GM18858 (cell line): ENCODE measurements at regions not wholly inside any gene's neighbourhood (a gene's known extent, or its start where the extent isn't known, plus 50 kb on each side); places are given as distances from the start of the nearest gene placed in this dataset.

Source experiments
- ATAC-seq: cut with Tn5 transposase; IDR thresholded peaks from one replicate; pipeline ENCODE4 v1.9.1; 2021; ENCODE audit not compliant: unreplicated experiment

DNA sequence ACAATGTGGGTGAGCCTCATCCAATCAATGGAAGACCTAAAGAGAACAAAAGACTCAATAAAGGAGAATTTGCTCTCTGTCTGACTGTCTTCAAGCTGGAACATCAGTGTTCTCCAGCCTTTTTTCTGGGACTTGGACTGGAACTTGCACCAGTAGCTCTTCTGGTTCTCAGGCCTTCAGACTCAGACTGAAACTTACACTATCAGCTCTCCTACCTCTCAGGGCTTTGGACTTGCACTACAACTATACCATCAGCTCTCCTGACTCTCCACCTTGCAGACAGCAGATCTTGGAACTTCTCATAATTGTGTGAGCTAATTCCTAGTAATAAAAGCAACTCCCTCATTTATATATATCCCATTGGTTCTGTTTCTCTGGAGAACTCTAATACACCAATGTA lies 185.9 kb downstream of the SMIM20 start:
- ATAC-seq: no peak

DNA sequence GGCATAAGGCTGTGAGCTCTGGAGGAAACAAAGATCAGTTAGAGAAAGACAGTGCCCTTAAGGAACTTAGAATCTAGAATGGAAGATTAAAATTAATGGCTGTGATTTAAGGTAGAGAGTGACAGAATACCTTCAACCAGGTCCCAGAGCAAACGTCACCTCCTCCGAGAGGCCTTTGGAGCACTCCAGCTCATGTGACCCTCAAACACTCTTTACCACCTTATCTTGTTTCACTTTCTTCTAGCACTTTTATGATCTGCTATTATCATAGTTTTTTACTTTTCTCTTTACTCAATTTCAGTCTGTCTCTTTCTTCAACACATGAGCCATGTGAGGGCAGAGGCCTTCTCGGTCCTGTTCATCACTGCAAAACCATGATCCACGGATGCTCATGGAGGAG lies 187.0 kb downstream of the SMIM20 start:
- no peak for ATAC-seq

DNA sequence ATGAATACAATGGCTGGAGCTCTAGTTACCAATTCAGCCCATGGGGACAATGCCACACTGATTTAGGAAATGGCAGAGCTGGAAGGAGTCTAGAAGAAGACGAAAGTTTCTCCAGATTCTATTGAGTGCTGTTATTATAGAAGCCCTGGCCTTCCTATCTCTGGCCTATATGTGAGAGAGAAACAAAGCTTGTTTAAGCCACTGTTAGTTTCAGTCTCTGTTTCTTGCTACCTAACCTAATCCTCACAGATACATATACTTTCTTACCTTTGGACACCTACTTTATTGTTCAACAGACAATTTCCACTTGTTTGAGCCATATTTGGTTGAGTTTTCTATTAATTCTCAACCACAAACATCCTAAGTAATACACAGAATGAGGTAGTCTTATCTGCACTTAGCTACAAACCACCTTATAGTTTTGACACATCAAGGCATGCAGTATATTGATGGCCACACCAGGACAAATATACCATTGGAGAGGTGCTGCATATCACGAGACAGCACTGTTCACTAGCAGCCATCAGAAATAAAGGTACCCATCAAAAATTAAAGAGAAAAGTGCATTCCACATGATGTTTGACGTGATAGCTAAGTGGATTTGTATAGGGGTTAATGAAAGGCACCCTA lies 190.2 kb downstream of the SMIM20 start:
- ATAC-seq: peak; percentile 69

GRCh38 chr4:26105337-26105736 lies 191.3 kb downstream of the SMIM20 start:
- no peak for ATAC-seq

DNA sequence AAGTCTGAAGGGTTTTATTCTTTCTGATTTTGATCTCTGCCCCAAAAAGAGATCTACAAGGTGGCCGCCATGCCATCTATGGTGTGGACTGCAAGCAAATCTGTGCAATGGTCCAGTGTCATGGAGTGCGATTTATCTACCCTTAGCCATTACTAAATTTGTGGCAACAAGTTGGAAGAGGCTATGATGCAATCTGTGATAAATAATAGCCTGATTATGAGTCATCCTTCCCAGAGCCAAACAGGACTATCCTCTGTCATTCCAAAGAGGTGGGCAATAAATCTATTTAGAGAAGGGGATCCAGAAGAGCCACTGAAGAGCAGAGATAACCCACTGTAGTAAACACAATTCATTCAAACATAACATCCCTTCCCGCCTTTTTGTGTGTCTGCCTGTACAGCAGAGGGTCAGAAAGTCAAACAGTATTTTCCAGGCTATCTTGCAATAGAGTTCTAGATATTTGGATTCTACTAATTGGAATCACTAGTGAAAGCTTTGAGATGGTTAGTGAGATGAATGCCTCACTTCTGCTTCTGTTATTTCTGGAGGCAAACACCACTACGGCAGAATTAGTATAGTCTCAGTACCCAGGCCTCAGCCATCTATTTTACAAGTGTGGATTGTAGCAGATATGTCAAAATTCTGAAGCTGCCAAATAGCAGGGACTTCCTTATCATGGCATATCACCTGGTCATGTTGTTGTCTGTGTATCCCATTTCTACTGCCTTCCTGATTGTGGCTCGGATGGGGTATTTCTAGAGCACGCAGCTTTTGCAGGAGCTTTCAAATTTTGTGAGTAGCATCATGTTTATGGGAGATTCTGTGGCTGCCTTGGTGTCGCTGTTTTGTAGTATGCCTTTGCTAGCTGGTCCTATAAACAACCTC lies 192.0 kb downstream of the SMIM20 start:
- ATAC-seq: no peak

DNA sequence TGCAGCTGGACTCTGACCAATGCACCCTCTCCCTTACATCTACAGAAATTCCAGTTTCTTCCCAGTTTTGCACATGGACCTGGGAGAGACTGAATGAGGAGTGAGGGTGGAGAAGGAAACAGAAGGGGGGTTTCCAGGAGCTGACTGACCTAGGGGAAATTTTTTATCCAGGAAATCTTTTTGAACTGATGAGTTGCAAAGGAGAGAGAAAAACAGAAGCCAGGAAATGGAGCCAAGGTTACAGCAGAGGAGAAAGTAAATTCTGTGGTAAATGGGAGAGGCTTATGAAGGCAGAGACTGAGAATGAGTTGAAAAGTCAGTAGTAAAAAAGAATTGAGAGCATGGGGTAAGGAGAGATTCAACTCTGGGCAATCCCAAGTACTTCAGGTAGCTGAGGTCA lies 192.8 kb downstream of the SMIM20 start:
- no peak for ATAC-seq

DNA sequence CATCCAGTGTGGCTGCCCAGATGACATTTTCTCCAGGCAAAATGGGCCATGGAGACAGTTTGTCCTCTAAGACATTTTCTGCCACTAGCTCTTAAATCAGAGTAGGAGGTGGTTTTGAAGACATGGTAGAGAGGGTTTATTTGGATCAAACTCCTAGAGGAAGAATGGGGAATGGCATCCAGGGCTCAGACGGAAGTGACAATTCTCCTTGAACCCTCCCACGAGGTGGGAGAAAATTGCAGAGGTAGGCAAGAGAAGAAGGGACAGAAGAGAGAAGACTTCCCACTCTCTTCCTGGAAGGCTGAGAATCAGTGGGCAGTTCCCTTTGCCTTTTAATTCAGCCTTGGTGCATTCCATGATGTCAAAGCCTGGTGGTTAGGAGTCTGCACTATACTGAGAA lies 194.0 kb downstream of the SMIM20 start:
- ATAC-seq: no peak

GRCh38 chr4:26110493-26110892 lies 196.5 kb downstream of the SMIM20 start:
- no peak for ATAC-seq

GRCh38 chr4:26113339-26113940 lies 199.4 kb downstream of the SMIM20 start:
- no peak for ATAC-seq

DNA sequence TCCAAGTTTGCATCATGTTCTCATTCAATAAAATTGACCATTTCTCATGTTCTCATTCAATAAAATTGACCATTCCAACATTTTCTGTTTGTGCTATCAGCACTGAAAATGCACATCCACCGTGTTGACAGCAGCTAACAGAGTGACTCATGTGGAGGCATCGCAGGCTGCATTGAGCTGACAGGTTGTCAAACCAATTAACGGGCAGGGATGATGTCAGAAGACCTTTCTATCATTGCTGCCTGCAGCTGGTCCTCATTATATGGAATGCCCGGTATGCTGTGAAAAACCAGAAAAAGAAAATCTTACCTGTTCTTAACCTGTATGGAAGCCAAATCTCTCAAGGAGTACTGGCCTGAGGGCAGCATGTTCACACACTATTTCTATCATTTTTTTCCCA lies 202.0 kb downstream of the SMIM20 start:
- ATAC-seq: no peak

DNA sequence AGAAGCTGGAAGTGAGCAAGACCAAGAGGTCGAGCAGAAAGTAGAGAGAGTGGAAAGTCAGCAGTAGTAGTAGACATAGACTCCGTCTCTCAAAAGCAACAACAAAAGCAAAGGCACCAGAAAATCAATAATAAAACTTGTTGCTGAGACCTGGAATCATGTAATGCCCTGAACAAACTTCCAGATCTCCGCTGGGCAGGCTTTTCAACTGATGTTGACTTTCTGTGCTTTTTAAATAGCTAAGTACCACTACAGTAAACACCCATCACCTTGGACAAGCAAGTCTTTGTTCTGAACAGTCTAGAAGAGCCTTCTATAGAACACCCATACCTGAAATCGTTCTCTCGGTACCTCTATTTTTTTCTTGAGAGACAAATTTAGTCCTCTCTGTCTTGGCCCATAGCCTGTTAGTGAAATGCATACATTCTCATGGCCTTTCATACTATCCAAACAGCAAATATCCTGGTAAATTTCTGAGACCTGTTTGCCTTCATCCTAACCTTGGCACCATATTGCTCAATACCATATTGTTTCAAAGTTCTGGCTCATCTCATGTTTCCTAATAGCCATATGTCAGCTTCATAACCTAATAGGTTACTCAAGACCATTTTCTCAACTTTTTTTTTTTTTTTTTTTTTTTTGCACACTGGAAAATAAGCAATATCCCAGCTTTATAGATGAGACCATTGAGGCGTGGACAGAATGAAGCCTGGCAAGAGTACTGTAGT lies 200.6 kb upstream of the RBPJ start:
- no peak for ATAC-seq

DNA sequence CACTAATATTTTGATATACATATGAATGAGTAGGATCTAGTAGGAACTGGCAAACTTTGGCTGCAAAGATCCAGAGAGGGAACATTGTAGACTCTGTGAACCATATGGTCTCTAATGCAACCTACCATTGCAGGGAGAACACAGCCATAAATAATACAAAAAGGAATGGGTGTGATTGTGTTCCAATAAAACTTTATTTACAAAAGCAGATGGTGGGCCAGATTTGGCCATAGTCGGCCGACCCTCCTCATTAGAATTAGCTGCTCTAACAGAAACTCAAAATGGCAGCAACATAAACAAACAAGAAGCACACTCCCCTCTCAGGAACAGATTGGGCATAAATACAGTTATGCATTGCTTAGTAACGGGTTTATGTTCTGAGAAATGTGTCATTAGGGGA lies 198.1 kb upstream of the RBPJ start:
- no peak for ATAC-seq

- no peak for ATAC-seq
Measured at GRCh38 chr4:26124753-26125321, 196.0 kb upstream of the RBPJ start.

DNA sequence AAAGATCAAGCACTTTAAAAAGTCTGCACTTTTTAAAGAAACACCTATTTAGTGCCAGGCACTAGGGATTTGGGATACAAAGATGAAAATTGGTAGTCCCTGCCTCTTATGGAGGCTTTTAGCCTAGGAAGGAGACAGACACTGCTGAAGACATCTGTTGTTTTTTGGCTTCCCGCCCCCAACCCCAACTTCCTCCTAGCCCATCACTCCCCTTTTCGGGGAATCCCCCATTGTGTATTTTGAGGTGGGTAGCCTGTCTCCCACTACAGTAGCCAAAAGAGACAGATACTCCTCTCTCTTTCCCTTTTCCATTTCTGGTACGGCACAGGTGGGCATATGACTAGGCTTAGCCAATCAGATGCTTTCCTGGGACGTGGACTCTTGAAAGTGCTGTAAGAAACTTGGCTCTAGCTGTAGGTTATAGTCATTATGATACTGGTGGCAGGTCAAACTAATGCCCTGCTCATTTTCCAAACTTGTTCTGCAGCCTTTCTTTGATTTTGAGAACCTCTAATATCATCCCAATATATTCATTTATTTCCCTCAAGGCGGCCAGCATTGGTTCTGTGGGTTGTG lies 194.6 kb upstream of the RBPJ start:
- ATAC-seq: peak; percentile 59

DNA sequence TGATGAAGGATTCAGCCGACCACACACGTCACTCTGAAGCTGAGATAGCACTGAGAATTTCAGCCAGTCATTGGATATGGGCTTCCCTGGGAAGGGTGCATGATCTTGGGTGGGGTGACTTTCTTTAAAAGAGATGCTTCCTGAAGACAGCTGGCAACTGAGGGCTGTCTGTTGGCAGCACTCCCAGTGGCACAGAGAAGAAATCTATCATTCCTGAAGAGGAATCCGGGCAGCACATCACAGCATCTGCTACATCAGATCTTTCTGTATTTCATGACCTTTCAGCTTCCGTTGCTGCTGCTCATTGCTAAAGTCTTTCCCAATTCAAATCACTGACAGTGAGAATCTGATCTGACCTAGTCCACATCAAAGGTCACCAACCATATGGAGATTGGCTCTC lies 193.8 kb upstream of the RBPJ start:
- ATAC-seq: no peak

DNA sequence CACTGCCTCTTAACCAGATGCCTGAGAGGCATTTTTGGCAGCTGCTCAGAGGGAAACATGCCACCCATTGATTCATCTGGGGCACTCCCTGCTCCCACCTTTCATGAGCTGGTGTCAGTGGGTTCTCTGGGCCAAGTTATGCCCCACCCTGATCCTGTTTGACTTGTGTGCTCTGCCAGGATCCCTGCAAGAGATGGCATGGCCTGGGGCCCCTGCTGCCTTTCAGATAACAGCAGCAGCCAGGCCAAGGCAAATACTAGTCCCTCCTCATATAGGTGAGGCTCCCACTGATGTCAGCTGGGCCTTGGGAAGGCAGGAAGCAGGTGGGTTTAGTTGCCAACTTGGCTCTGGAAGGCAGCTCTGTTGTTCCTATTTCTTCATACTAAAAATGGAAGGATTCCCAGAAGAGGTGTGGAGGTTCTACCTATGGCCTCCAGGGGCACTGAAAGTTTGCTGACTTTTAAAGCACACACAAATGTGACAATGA lies 192.9 kb upstream of the RBPJ start:
- no peak for ATAC-seq

DNA sequence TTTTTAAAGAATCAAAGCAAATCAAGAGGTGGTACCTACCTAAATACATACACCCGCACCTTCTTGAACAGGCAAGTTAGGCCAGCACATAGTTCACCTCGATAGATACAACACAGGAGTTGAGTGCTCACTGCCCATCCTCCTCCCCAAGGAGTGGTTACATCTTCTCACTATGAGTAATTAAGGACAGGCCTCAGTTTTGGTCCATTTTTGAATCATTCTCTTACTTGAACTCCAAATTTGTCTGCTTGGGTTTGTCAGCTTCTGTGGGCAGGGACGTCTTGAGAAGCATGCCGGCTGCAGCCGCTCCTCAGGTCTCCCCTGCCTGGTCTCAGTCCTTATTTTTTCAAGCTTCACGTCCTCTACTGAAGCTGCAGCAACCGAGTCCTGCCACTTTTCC lies 190.6 kb upstream of the RBPJ start:
- ATAC-seq: peak; percentile 75

DNA sequence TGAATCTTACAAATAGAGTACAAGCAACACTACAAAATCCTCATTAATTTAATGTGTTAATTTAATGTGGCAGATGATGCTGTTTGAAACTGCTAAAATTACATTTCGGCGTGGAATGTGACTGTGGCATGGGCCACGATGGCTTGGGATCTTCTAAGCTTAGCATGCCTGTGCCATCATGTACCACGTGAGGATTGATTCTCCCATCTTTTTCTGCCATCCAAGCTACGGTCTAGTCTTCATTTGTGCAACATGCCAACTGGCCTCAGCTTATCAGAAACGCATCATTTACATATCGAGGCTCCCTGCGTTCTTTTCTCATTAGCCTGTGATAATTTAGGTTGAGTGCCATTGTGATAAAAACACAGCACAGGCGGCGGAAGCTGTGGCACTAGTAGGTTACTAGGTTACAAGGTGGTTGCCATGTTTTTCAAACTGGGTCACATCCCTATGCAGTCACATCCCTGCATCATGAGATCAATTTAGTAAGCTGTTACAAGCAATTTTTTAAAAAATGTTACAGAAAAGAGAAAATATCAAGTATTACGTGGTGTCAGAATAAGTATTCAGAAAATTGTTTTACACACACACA lies 189.9 kb upstream of the RBPJ start:
- ATAC-seq: no peak

- ATAC-seq: peak; percentile 38
Measured at GRCh38 chr4:26131711-26132110, 189.1 kb upstream of the RBPJ start.

DNA sequence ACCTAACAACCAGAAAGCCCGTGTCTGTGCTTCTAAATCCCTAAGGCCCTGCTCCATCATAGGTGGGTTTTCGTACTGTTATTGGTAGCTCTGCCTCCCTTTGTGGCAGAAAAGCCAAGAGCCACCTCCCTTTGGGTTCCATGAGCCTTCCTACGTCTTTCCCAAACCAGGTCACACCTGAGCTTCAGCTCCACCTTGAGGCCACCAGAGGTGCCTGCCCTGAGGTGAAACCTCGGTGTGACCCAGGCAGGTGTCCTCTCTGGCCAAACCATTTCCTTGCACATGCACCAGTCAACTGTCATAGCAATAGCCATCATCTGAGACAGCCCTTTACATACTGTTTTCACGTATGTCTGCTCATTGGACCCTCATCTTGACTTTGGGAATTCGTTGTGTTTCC lies 188.0 kb upstream of the RBPJ start:
- ATAC-seq: no peak
